ENCODE measurements at regions not wholly inside any gene's neighbourhood (a gene's known extent, or its start where the extent isn't known, plus 50 kb on each side); places are given as distances from the start of the nearest gene placed in this dataset.

GRCh38 chr2:16615687-16616615 lies 49.7 kb downstream of the CYRIA start:
- Mint-ChIP-seq H3K4me1 (peaks cover 26 to 32% (median 32%) of the 10 kb centered on the region in 3 donors), H3K27me3 (no peaks in the 10 kb centered on the region)

GRCh38 chr2:16615246-16615645 lies 50.4 kb downstream of the CYRIA start:
- Mint-ChIP-seq H3K36me3 (peaks cover 3% of the 10 kb centered on the region), H3K4me1 (peaks cover 25 to 32% (median 28%) of the 10 kb centered on the region in 3 donors), H3K4me3 (peak overlapping the region in 1 of 4 donors; percentile 4), H3K9me3 (no peaks in the 10 kb centered on the region), H3K27ac (peak overlapping the region; percentile 41 to 80 (median 53)), H3K27me3 (no peaks in the 10 kb centered on the region)

More at GRCh38 chr2:16615687-16616615, 49.7 kb downstream of the CYRIA start:
- Mint-ChIP-seq H3K36me3 (peaks cover 3% of the 10 kb centered on the region), H3K4me3 (peak overlapping the region in 1 of 4 donors; percentile 4), H3K27ac (peak overlapping the region in 2 of 3 donors; percentile 53 to 80), H3K9me3 (no peaks in the 10 kb centered on the region)

- H3K9me3 Mint-ChIP-seq: no peaks in the 10 kb centered on the region
- peaks cover 3% of the 10 kb centered on the region for H3K36me3 Mint-ChIP-seq
- H3K27me3 Mint-ChIP-seq: no peaks in the 10 kb centered on the region
- H3K4me3 Mint-ChIP-seq: peak overlapping the region in 1 of 4 donors; percentile 28
- H3K27ac Mint-ChIP-seq: peak overlapping the region in 2 of 3 donors; percentile 85 to 86
- H3K4me1 Mint-ChIP-seq: peaks cover 26 to 34% (median 27%) of the 10 kb centered on the region in 3 donors
Measured at GRCh38 chr2:16614314-16614860, 51.2 kb downstream of the CYRIA start.

GRCh38 chr2:16613539-16614011 lies 52.1 kb downstream of the CYRIA start:
- no peaks in the 10 kb centered on the region for H3K36me3 Mint-ChIP-seq
- H3K27me3 Mint-ChIP-seq: no peaks in the 10 kb centered on the region
- H3K27ac Mint-ChIP-seq: peak overlapping the region in 1 of 3 donors; percentile 5
- no peaks in the 10 kb centered on the region for H3K9me3 Mint-ChIP-seq
- peaks cover 34 to 42% (median 35%) of the 10 kb centered on the region in 3 donors for H3K4me1 Mint-ChIP-seq
- H3K4me3 Mint-ChIP-seq: no peak overlapping the region

GRCh38 chr2:16612490-16612889 lies 53.1 kb downstream of the CYRIA start:
- no peak overlapping the region for H3K27ac Mint-ChIP-seq
- no peaks in the 10 kb centered on the region for H3K9me3 Mint-ChIP-seq
- no peaks in the 10 kb centered on the region for H3K36me3 Mint-ChIP-seq
- no peak overlapping the region for H3K4me3 Mint-ChIP-seq
- peaks cover 35 to 43% (median 36%) of the 10 kb centered on the region in 3 donors for H3K4me1 Mint-ChIP-seq
- no peaks in the 10 kb centered on the region for H3K27me3 Mint-ChIP-seq

GRCh38 chr2:16609786-16610185 lies 55.8 kb downstream of the CYRIA start:
- Mint-ChIP-seq H3K27me3 (no peaks in the 10 kb centered on the region), H3K4me3 (no peak overlapping the region), H3K27ac (no peak overlapping the region), H3K4me1 (peaks cover 29 to 37% (median 32%) of the 10 kb centered on the region in 3 donors), H3K36me3 (peaks cover 7% of the 10 kb centered on the region), H3K9me3 (no peaks in the 10 kb centered on the region)

- Mint-ChIP-seq H3K9me3 (no peaks in the 10 kb centered on the region), H3K27ac (peak overlapping the region in 2 of 3 donors; percentile 2 to 73), H3K27me3 (no peaks in the 10 kb centered on the region), H3K36me3 (peaks cover 7% of the 10 kb centered on the region), H3K4me1 (peaks cover 26 to 29% (median 27%) of the 10 kb centered on the region in 3 donors), H3K4me3 (peak overlapping the region; percentile 43 to 86 (median 80))
Measured at GRCh38 chr2:16608661-16609643, 56.7 kb downstream of the CYRIA start.

- Mint-ChIP-seq H3K27ac (no peak overlapping the region), H3K4me1 (peaks cover 19 to 33% (median 25%) of the 10 kb centered on the region in 3 donors)
Measured at GRCh38 chr2:16607301-16607700, 58.3 kb downstream of the CYRIA start.

GRCh38 chr2:16604236-16604635 lies 61.4 kb downstream of the CYRIA start:
- Mint-ChIP-seq H3K36me3 (peaks cover 11% of the 10 kb centered on the region), H3K9me3 (no peaks in the 10 kb centered on the region), H3K27me3 (no peaks in the 10 kb centered on the region), H3K27ac (no peak overlapping the region), H3K4me1 (peaks cover 16 to 25% (median 19%) of the 10 kb centered on the region in 3 donors), H3K4me3 (no peak overlapping the region)

More at GRCh38 chr2:16607301-16607700, 58.3 kb downstream of the CYRIA start:
- H3K9me3 Mint-ChIP-seq: no peaks in the 10 kb centered on the region
- H3K36me3 Mint-ChIP-seq: peaks cover 9% of the 10 kb centered on the region
- H3K27me3 Mint-ChIP-seq: no peaks in the 10 kb centered on the region
- H3K4me3 Mint-ChIP-seq: no peak overlapping the region

- Mint-ChIP-seq H3K27ac (peak overlapping the region in 2 of 3 donors; percentile 3 to 73), H3K36me3 (peaks cover 5% of the 10 kb centered on the region), H3K4me3 (no peak overlapping the region), H3K27me3 (no peaks in the 10 kb centered on the region), H3K9me3 (no peaks in the 10 kb centered on the region), H3K4me1 (peaks cover 6 to 12% (median 10%) of the 10 kb centered on the region in 3 donors)
Measured at GRCh38 chr2:16591370-16591933, 74.2 kb downstream of the CYRIA start.

GRCh38 chr2:16589465-16589864 lies 76.2 kb downstream of the CYRIA start:
- H3K27ac Mint-ChIP-seq: peak overlapping the region in 1 of 3 donors; percentile 11
- no peak overlapping the region for H3K4me3 Mint-ChIP-seq
- H3K9me3 Mint-ChIP-seq: no peaks in the 10 kb centered on the region
- peaks cover 24 to 28% (median 27%) of the 10 kb centered on the region in 3 donors for H3K4me1 Mint-ChIP-seq
- no peaks in the 10 kb centered on the region for H3K27me3 Mint-ChIP-seq
- peaks cover 5% of the 10 kb centered on the region for H3K36me3 Mint-ChIP-seq

GRCh38 chr2:16588565-16588964 lies 77.1 kb downstream of the CYRIA start:
- H3K9me3 Mint-ChIP-seq: no peaks in the 10 kb centered on the region
- peaks cover 24 to 29% (median 28%) of the 10 kb centered on the region in 3 donors for H3K4me1 Mint-ChIP-seq
- no peaks in the 10 kb centered on the region for H3K27me3 Mint-ChIP-seq
- peak overlapping the region in 1 of 3 donors; percentile 11 for H3K27ac Mint-ChIP-seq
- H3K4me3 Mint-ChIP-seq: no peak overlapping the region
- H3K36me3 Mint-ChIP-seq: peaks cover 5% of the 10 kb centered on the region

- Mint-ChIP-seq H3K4me1 (peaks cover 23 to 29% (median 27%) of the 10 kb centered on the region in 3 donors), H3K27ac (peak overlapping the region in 2 of 3 donors; percentile 37 to 41), H3K9me3 (no peaks in the 10 kb centered on the region), H3K27me3 (no peaks in the 10 kb centered on the region), H3K36me3 (peaks cover 7% of the 10 kb centered on the region), H3K4me3 (peak overlapping the region in 1 of 4 donors; percentile 32)
Measured at GRCh38 chr2:16587601-16588000, 78.0 kb downstream of the CYRIA start.
